ENCODE measurements at regions not wholly inside any gene's neighbourhood (a gene's known extent, or its start where the extent isn't known, plus 50 kb on each side); places are given as distances from the start of the nearest gene placed in this dataset.

DNA sequence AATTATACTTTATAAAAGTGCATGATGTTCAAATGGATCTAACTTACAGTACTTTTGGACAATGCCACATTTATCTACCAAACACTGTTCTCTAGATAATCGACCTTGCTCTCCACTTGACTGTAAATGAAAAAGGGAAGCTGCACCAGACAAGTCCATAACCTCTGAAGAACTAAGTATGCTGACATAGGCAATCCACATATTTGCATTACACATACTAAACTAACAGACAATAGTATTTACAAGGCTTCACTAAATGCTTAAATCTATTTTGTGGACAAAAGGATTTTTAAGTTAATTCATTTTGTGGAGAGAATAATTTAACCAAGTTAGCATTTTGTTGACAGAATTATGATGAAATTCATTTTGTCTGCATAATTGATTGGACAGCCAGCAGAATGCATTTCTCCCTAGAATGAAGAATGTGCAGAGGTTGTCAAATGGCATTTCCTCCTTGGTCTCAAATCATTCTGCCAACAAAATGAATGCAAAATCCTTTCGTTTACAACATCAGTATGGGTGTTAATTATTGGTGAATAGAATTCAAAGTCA, 520.9 kb downstream of the CPS1 start:
- Histone ChIP-seq H3K79me1 (ENCODE audit: low read depth, low read length) (no peaks in the 10 kb centered on the region), H3K14ac (ENCODE audit: insufficient read length) (no peak overlapping the region), H3K9ac (replicated peaks in 1 of 4; ENCODE audit: extremely low read depth in 1 of 4, low read depth in 3 of 4, low read length in 3 of 4) (no peak overlapping the region), H3K4me1 (replicated peaks in 1 of 4; ENCODE audit: control insufficient read depth in 3 of 4, insufficient read depth in 4 of 4, low read length in 3 of 4) (no peaks in the 10 kb centered on the region), H3K56ac (replicated peaks; ENCODE audit: insufficient read length, low read depth, low read length) (no peak overlapping the region), H3K4ac (replicated peaks; ENCODE audit: insufficient read length, low read depth, low read length) (no peak overlapping the region), H2BK120ac (replicated peaks; ENCODE audit: low read depth, low read length) (no peak overlapping the region), H3K9me3 (ENCODE audit: insufficient read depth in 2 of 2, low read depth in 1 of 2, low read length in 1 of 2) (no peaks in the 10 kb centered on the region), H3K4me3 (ENCODE audit: extremely low read depth in 1 of 4, insufficient read depth in 2 of 4, low read depth in 3 of 4, low read length in 4 of 4) (no peak overlapping the region), H3K23ac (ENCODE audit: insufficient read length) (no peak overlapping the region), H2BK12ac (ENCODE audit: low read depth, low read length) (no peak overlapping the region), H3K79me2 (ENCODE audit: control insufficient read depth in 1 of 2, insufficient read depth in 2 of 2, low read length in 2 of 2) (no peaks in the 10 kb centered on the region), H2AK5ac (ENCODE audit: low read depth, low read length) (no peak overlapping the region), H2AFZ (ENCODE audit: low read length) (no peak overlapping the region), H4K91ac (replicated peaks; ENCODE audit: insufficient read length, low read length) (no peak overlapping the region), H3K27me3 (replicated peaks in 1 of 4; ENCODE audit: control insufficient read depth in 3 of 4, extremely low read depth in 1 of 4, insufficient read depth in 3 of 4, low read length in 3 of 4) (no peaks in the 10 kb centered on the region), H2BK15ac (ENCODE audit: low read length) (no peak overlapping the region), H2BK20ac (ENCODE audit: low read length) (no peak overlapping the region), H3K18ac (ENCODE audit: extremely low read depth, low read length) (no peak overlapping the region), H3K27ac (ENCODE audit: low read depth, low read length) (no peak overlapping the region), H4K8ac (ENCODE audit: extremely low read depth, insufficient read depth, low read length) (no peak overlapping the region), H3K23me2 (ENCODE audit: low read depth, low read length) (no peaks in the 10 kb centered on the region), H3K36me3 (ENCODE audit: control insufficient read depth in 2 of 4, insufficient read depth in 4 of 4, low read length in 3 of 4) (no peaks in the 10 kb centered on the region), H3K4me2 (ENCODE audit: insufficient read depth in 1 of 2, low read depth in 2 of 2, low read length in 2 of 2) (no peak overlapping the region), H2BK5ac (ENCODE audit: low read depth, low read length) (no peak overlapping the region), H4K20me1 (replicated peaks in 1 of 2; ENCODE audit: control insufficient read depth in 1 of 2, insufficient read depth in 2 of 2, low read length in 2 of 2) (no peaks in the 10 kb centered on the region), H4K5ac (ENCODE audit: insufficient read length, low read depth, low read length) (no peak overlapping the region)
- DNase-seq (ENCODE audit: low read depth in 1 of 2, low spot score in 2 of 2) (no peak), FAIRE-seq (no peak)
- WGBS, 2 experiments (ENCODE audit: extremely low coverage in 1 of 2, insufficient coverage in 1 of 2, insufficient read length in 1 of 2, insufficient replicate concordance in 2 of 2, low coverage in 1 of 2, low lambda C conversion rate in 2 of 2, missing lambda C conversion rate in 1 of 2) = 82% methylated on average over 2 of the region's 2 CpGs; no CpG with 5 or more reads in 1 of the 2 experiments
- TF ChIP-seq EGR1 (IDR thresholded peaks at IDR 0.05; ENCODE audit: borderline replicate concordance, low read depth, low read length) = no peak
- no peak for TF ChIP-seq KDM4A (IDR thresholded peaks at IDR 0.05; ENCODE audit: low read depth, low read length, severe bottlenecking)
- TF ChIP-seq SP2 (IDR thresholded peaks at IDR 0.05; ENCODE audit: low read length) = no peak
- TF ChIP-seq NANOG (IDR thresholded peaks at IDR 0.05; ENCODE audit: insufficient read depth, low read depth, low read length, poor library complexity, severe bottlenecking) = no peak
- TF ChIP-seq BCL11A (IDR thresholded peaks at IDR 0.05; ENCODE audit: low read depth in 2 of 2, low read length in 2 of 2) = no peak
- no peak for TF ChIP-seq SIRT6 (IDR thresholded peaks at IDR 0.05; ENCODE audit: low read length)
- no peak for TF ChIP-seq TBP (IDR thresholded peaks at IDR 0.05; ENCODE audit: low read depth, low read length)
- no peak for TF ChIP-seq EZH2 (IDR thresholded peaks at IDR 0.05; ENCODE audit: low read depth, low read length, severe bottlenecking)
- no peak for TF ChIP-seq TAF1 (IDR thresholded peaks at IDR 0.05; ENCODE audit: low read depth, low read length)
- TF ChIP-seq EP300 (IDR thresholded peaks at IDR 0.05; ENCODE audit: borderline replicate concordance in 1 of 2, low read depth in 2 of 2, low read length in 2 of 2) = no peak
- TF ChIP-seq, protein P1, sequence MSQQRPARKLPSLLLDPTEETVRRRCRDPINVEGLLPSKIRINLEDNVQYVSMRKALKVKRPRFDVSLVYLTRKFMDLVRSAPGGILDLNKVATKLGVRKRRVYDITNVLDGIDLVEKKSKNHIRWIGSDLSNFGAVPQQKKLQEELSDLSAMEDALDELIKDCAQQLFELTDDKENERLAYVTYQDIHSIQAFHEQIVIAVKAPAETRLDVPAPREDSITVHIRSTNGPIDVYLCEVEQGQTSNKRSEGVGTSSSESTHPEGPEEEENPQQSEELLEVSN (IDR thresholded peaks at IDR 0.05) = no peak
- TF ChIP-seq CEBPB (IDR thresholded peaks at IDR 0.05; ENCODE audit: low read depth, low read length) = no peak
- TF ChIP-seq CREB1 (IDR thresholded peaks at IDR 0.05) = no peak
- TF ChIP-seq BRCA1 (IDR thresholded peaks at IDR 0.05; ENCODE audit: low read depth, low read length) = no peak
- ChIA-PET POLR2A (ENCODE audit: partially characterized antibody) (no interaction called here), CTCF (ENCODE audit: partially characterized antibody) (interaction anchor here (1.2 kb wide), 1 partner anchor 14 kb away, joined by 4 read pairs; no protein-coding TSS in a partner anchor)
